HG03135 (cell line): ENCODE measurements at regions not wholly inside any gene's neighbourhood (a gene's known extent, or its start where the extent isn't known, plus 50 kb on each side); places are given as distances from the start of the nearest gene placed in this dataset.

Experiments used
- ATAC-seq: cut with Tn5 transposase; IDR thresholded peaks from one replicate; pipeline ENCODE4 v1.9.1; 2021; ENCODE audit warnings: mild to moderate bottlenecking, moderate library complexity; ENCODE audit not compliant: unreplicated experiment

DNA sequence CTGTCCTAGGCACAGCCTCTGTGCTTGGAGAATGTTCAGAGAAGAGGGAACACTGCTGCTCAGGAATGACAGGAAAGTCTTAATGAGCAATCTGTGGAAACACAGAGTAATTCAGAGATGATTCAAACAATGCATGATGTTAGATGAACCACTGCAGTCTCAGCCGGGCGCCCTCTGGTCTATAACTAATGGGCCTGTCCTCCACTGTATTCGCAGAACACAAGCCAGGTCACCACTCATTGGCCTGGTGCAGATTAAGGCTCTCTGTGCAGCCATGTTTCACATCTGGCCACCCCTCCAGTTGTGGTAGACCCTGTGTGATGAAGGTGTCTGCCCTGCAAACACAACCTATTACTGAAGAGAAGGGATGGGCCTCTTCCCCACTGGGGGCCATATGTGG is 281.7 kb upstream of the ROPN1 start:
- ATAC-seq, result no peak

DNA sequence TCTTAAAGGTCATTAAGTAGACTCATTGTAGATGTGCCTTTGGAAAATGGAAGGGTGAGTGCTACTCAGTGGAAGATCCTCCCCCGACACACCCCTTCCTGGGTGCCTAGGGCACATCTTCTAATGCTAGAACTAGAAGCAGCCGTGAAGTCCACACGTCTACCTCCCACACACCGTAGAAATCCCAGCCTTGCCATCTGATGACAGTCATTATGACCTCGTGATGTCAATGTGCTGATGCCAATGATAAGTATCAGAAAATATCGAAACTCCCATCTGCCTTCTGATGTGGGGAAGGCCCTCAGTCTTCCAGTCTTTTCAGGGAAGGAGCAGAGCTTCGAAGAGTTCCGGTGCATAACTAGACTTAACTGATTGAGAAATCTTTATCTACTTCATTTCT is 282.1 kb upstream of the ROPN1 start:
- ATAC-seq, result no peak

DNA sequence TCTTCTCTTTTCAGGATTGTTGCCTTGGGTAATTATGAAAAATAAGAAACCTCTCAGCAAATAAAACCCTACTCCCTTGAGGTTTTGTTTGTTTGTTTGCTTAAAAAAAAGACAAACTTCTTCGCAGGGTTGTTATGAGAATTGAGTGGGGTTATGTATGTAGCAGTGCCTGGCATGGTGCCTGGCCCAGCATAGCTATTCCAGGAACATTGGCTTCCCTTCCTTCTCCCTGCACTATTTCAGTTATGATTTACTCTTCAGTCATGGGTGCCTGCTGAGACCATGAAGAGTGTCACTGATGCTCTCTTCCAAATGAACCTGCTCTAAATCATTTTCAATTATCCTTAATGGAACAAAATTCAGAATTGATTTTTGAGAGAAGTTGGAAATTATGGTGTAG is 283.5 kb upstream of the ROPN1 start:
- no peak for ATAC-seq

DNA sequence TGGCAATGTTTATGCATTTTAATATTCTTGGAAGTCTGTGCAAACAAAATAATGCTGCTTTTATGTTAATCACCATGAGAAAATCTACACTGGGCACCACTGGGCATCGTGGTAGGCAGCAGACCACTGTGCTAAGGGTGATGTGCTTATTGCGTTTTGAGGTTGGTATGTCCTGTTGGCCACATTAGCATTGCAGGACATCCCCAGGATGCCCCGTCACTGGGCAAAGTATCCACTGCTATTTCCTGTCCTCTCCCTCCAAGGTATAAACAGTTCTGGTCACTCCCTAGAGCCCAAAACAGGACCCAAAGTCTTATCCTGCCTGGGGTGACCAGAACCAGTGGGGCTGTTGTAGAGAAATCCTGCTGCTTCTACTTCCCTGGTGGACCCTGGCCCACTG is 284.2 kb upstream of the ROPN1 start:
- ATAC-seq, result no peak

DNA sequence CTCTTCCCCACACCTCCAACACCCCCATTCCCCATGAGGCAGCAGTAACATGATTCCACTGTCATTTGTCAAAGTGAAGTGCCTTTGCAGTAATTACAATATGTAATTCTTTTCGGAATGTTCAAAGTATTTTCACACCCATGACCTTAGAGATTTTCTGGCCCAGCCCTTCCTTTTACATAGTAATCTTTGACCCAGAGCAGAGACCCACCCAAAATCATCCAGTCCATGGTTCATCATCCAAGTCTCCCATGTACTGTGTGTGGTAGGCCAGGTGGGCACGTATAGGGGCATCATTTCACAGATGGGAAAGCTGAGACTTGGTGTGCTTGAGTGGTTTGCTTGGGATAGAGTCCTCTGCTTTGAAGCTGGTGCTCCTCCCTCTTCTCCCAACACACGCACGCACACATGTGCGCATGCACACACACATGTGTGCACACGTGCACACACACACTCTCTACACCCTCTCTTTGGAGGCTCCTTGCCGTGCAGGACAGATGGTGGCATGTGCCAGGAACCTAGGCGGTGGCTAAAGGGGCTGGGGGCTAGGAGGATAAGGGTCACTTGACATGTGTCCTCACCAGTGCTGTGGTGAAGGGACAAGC is 284.7 kb upstream of the ROPN1 start:
- ATAC-seq, result no peak

DNA sequence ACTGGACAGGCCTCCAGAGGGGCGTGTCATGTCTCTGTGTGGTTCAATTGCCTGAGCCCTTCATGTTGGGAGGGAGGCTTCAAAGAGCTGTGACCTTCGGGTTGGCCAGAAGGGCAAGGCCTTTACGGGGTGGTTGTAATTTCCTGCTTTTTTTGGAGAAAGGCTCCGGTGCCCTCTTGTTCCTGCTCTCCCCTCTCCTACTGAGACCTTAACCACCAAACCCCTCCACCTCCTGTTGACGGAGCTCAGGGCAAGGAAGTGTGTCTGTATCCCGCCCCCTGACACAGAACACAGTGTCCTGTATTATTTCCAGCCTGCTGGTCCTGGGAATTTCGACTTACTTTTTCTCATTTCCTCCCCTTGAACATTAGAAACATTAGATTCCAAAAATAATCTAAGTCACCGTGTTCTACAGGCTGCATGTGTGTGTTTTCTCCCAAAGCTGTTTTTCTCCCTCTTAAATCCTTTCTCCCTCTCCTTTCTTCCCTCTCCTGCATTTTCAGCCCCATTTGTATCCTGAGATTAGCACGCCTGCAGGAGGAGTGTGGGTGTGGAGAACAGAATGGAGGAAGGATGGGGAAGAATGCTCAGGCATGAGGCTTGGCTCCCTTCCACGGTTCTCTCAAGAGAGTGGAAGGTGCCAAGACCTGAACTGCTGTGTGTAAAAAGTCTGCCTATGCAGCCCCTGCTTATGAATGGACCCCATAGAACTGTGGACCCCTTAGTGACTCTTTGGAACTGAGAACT is 285.4 kb upstream of the ROPN1 start:
- no peak for ATAC-seq

DNA sequence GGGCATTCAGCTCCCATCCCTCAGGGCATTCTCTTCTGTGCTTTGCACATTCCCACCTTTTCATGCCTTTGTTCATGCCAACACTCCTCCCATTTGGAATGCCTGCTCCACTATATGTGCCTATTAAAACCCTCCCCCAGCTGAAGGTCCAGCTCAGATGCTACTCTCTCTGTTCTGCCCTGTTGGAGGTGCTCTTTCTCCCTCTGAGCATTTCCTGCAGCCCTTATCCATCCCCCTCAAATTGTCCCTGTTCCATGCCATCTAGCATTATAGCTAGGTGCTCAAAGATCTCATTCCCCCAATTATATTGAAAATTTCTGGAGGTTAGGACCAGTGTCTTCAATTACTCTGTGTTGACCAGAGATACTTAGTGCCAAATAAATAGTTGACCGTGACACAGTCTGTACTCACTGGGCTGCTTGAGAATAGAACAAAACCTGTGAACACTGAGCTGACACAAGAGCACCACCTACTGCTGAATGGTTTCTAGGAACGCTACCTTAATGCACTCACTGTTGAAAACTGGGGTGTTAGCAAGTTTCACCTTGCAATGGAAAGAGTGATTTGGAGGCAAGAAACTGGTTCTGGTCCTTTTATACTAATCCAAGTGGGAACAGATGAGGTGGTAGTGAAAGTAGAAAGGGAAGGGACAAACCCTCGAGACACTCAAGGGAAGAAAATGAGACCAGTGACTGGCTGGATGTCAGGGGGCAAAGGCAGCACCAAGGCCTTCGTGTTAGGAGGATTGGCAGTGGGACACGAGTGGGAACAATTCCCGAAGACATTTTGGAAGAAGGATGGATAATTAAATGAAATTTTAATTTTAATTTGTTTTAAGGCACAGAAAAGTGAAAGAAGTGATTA is 289.8 kb upstream of the ROPN1 start:
- ATAC-seq, result no peak

DNA sequence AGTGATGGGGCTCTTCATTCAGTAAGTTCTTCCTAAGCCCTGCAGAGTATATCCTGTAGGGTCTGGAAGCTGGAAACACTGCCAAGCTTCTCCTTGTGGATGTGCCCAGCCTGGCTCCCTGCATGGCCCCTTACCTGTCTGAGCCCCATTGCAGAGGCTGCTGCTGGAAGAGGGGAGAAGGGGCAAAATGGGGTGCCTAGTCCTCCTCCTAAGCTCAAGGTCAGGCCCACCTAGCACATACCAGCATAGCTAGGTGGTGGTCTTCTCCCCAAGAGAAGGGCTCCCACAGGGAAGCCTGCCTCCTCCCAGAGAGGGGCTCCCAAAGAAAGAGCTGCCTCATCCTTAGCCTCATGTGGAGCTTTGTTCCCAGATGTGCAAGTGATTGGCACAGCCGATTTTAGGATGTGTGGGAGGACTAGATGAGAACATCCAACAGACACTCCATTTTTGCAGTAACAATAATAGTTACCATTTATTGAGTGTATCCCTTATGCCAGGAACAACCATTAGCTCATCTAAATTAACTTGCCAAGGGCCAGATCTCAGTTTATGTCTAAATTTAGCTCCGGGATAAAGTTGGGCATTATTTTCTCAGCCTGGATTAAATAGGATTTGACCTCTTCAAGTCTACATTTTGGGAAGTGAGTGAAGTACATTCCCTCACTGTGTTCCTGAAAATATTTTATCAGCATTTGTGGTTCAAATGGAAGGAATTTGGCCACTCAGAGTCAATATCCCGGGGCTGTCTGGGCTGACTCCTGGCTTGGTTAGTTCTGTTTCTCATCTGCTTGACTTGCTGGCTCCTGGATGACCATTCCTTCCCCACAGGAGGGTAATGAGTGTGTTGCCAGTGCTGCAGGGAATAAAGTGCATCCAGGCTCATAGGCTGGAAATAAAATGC is 291.1 kb upstream of the ROPN1 start:
- no peak for ATAC-seq

DNA sequence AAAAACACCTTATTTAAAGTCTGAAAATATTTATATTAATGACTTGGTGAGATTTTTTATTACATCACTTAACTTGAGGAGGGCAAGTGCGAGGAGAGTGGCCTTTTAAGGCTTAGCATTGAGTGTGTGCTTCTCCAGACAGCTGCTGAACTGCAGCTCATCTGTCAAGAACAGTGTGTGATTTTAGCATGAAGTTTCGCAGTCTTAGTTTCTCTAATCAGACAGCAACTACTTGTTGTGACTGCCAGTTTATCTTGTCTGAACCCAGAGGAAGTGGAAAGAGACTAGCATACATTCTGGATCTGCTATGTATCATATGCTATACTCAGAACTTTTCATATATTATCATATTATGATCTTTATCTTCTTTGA is 291.7 kb upstream of the ROPN1 start:
- ATAC-seq, result no peak

DNA sequence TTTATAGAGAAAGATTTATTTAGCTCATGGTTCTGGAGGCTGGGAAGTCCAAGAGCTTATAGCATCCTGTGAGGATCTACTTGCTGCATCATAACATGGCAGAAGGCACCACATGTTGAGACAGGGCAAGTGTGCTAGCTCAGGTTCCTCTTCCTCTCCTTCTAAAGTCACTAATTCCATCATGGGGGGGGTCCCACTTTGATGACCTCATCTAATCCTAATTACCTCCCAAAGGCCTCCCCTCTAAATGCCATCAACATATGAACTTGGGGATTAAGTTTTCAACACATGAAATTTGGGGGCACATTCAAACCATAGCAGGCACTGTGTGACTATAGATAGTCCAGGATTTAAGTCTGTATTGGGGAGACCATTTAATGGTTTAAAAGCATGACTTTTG is 297.1 kb upstream of the ROPN1 start:
- ATAC-seq, result no peak

DNA sequence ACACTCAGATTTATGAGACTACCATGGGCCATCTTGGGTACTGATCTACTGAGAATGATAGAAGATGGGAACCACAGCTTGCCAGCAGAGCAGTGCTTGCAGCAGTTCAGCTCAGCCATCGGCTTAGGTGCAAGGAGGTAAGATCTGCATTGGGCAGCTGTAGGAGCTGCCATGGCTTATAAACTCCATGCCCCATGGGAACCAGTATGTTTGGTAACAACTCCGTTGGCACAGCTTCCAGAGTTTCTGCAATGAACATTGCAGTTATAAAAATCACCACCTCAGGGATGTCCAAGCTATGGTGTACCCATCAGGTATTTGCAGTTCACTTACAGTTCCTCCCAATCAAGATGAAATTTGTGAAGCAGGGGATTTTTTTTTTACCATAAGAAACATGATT is 299.1 kb upstream of the ROPN1 start:
- no peak for ATAC-seq

DNA sequence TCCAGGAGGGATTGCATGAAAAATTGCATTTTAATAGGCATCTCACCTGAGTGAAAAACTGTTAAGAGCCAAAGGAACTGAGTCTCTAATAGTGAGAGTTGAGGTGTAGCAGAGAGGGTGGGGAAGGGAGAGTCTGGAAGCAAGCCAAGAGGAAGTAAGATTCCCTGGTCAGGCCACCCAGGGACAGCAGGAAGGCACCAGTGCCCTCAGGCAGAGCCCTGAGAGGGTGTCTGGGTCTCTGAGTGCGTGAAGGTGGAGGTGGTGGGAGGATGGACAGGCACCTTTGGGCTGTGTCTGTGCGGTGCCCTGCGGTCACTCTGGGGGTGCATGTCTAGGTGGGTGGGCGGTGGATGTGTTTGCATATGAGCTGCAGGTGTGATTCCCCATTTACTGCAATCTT is 300.4 kb upstream of the ROPN1 start:
- no peak for ATAC-seq

DNA sequence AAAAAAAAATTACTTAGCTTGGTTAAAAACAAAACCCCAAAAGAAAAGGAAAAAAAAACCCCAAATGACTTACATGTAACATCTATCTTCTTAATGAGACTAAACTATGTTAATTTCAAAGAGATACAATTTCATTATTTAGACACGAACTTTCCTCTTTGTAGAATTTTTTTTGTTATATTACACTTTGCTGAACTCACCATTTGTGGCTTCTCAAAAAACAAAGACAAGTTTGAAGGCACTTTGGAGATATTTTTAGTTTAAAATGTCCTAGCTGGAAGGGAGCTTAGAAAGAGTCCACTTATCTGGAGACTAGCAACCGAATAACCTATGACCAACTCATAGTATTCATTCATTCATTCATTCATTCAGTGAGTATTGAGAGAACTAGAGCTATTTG is 301.7 kb upstream of the ROPN1 start:
- no peak for ATAC-seq

DNA sequence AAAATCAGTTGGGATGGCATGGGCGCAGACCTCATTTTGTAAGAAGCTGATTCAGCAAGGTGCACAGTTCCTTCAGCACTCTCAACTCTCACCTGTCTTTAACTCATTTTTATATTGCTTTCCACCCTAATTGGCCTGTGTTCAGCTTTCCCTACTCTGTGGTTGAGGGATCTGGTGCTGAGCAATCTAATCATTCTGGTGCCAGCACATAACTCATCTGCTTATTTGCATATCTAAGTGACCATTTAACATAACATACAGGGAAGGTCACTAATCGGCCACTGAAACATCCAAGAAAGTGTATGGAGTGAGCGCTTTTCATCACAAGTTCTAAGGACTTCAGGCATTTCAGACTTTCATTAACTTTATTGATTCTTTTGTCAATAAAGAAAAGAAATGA is 303.4 kb upstream of the ROPN1 start:
- no peak for ATAC-seq

DNA sequence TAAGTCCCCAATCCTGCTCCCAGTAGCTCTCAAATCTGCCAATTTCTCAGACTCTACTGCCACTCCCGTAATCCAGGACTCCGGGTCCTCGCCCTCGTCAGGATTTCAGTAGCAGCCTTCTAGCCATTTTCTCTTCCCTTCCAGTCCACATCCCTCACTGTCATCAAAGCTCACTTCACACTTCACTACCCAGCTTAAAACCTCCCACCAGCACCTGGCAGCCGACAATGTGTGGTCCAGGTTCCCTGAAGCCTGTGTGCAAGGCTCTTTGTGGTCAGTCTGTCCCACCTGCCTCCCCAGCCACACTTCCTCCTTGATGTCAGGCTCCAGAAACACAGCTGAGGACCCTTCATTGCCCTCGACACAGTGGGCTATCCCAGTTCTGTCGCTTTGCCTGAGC is 304.5 kb upstream of the ROPN1 start:
- no peak for ATAC-seq

DNA sequence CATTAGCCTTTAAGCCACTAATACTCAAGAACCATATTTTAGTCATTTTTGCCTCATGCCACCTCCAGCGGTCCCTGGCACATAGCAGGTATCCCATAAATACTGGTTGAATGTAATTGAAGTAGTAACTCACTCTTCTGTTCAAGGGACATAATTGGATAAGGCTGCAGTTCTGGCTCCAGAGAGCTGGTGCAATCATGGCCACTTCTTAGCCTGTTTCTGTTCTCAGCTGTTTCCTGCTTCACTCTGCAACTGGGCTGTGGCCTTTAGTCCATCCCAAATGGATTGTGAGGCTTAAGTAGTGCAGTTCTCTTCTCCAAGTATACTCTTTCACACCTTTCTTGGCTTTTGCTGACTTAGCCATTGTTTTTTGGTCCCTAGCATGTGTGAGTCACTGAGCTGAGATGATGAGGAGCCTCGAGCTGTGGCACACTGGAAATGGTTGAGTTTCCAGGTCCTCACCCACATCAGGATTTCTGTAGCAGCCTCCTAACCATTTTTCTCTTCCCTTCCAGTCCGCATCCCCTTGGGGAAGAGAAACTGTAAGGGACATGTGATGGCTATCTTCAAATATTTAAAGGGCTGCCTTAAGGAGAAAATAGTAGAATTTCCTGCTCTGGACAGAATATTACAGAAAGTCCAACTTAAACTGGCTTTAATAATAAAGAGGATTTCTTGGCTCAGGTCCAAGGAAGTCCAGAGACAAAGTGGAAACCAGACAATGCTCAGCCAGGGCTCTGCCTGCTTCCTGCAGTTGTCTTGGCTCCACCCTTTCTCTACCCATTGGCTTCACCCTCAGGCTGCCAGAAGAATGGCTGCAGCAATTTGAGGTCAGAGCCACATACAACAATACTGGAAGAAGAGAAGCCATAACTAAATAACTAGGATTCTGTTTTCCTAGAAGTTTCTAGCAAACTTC is 305.4 kb upstream of the ROPN1 start:
- ATAC-seq, result no peak

DNA sequence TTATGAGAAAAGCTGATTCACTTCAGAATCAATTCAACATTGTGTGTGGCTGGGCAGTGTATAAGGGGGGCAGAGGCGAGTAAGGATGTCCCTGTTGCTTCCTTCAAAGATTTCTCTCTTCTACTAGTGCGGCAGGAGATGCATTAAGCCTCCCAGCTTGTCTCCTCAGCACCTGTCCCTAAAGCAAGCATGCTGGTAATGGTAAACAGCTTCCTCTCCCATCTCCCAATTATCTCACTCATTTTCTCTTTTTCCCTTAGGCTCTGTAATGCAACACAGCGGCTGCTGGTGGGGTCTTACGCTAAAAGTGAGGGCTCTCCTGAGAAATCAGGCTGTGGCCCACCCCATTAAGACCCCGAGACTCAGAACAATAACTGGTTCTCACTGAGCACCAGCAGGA is 306.4 kb upstream of the ROPN1 start:
- ATAC-seq, result no peak

DNA sequence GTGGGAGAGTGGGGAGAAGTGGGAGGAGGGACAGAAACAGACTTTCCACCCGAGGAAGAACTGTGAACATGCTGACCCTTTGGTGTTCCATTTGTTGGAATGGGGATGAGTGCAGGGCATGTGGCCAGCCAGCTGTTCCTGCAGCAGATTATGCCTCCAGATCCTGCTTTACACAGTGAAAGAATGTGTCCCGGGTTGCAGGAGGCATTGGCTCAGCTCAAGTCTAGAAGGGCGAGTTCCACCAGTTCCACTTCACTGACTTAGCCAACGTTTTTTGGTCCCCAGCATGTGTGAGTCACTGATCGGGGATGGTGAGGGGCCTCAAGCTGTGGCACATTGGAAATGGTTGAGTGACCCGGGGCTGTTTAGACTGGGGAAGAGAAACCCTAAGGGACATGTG is 307.0 kb upstream of the ROPN1 start:
- no peak for ATAC-seq

DNA sequence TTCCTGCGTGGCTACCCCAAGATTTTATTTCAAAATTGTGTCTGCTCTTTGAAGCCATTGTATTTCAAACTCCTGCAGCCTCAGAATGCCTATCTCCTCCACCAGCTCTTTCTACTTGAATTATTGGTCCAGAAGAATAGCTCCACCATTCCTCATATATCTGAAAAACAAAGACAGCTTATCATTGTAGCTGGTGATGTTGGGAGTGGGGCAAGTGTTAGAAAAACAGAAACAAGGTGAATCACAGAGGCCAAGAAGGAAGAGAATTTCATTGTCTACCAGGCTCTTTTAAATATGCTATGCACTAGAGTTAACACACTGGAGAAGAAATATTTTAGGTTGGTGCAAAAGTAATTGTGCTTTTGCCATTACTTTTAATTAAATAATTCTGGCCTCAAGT is 307.9 kb upstream of the ROPN1 start:
- no peak for ATAC-seq

DNA sequence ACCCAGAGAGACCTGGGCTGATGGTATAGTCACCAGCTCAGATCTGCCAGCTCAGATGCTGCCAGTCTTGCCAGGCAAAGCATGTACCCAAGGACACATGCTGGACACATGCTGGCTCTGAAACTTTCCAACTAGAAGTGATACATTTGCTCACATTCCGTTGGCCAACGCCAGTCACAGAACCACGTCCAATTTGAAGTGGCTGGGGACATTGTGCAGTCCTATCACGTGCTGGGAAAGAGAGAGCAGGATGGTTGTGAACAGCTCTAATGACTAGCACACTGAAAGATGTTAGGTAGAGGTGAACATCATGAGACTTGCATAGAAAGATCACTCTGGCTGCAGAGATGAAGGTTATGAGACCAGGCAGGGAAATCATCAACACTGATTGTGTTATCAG is 308.5 kb upstream of the ROPN1 start:
- no peak for ATAC-seq
